Body of pancreas (tissue), 4 donors: ENCODE measurements at regions not wholly inside any gene's neighbourhood (a gene's known extent, or its start where the extent isn't known, plus 50 kb on each side); places are given as distances from the start of the nearest gene placed in this dataset.

Source experiments
- ATAC-seq: fragments of 150-250 bp; one replicate; pipeline ENCODE4 v1.9.1; 2016
- DNase-seq, 4 donors: peaks; one replicate each; pipeline ENCODE4 v3.0.0-alpha.2; 2019
- H3K27ac ChIP-seq, 4 donors: fragments of 200-600 bp; sonication (generic); 1 replicate in 3 of 4; 2 replicates in 1 of 4; pipeline versions ENCODE4 v1.5.1 to v1.6.1; 2016 to 2019; ENCODE audit warnings: mild to moderate bottlenecking in 1 of 4, mixed read lengths in 1 of 4, moderate library complexity in 1 of 4
- H3K27me3 ChIP-seq, 2 donors: fragments of 200-600 bp; sonication (generic); one replicate each; pipeline ENCODE4 v1.6.0; 2016; ENCODE audit warnings: mild to moderate bottlenecking in 1 of 2
- H3K36me3 ChIP-seq, 2 donors: fragments of 200-600 bp; sonication (generic); replicated peaks in 1 of 2; 2 replicates each; pipeline ENCODE4 v1.5.1; 2016; ENCODE audit warnings: low read depth in 2 of 2; ENCODE audit not compliant: insufficient read depth in 1 of 2
- H3K4me1 ChIP-seq: fragments of 200-600 bp; sonication (generic); one replicate; pipeline ENCODE4 v1.6.0; 2016
- H3K4me3 ChIP-seq, 2 donors: fragments of 200-600 bp; sonication (generic); 1 replicate in 1 of 2; 2 replicates in 1 of 2; pipeline ENCODE4 v1.5.1; 2016 to 2019
- H3K9me3 ChIP-seq, 3 donors: fragments of 200-600 bp; sonication (generic); 1 replicate in 2 of 3; 2 replicates in 1 of 3; pipeline ENCODE4 v1.5.1; 2016
- CTCF ChIP-seq, 7 experiments: fragments of 450-650 bp in 4 of 7; fragments of 200-600 bp in 3 of 7; sonication (generic) in 3 of 7; IDR thresholded peaks; one replicate each; pipeline ENCODE4 v1.5.1; 2016 to 2019; ENCODE audit warnings: antibody characterized with exemption in 7 of 7
- POLR2A ChIP-seq, 3 donors: fragments of 450-650 bp; IDR thresholded peaks; one replicate each; pipeline ENCODE4 v1.6.1; 2016; ENCODE audit warnings: antibody characterized with exemption in 3 of 3, mild to moderate bottlenecking in 2 of 3
- WGBS, 2 donors: methylation state at CpG; one replicate each; pipeline ENCODE4 v1.1.5; 2017; 5-methylcytosine and 5-hydroxymethylcytosine counted together
- intact Hi-C: fragments of 100-400 bp; cut with DNase I; formaldehyde crosslinking; loops from one replicate; pipeline ENCODE4 v1.15.1; 2023

- DNase-seq (no peak), ATAC-seq (no peak)
- no peak for TF ChIP-seq POLR2A (IDR thresholded peaks at IDR 0.05)
- TF ChIP-seq CTCF (IDR thresholded peaks at IDR 0.05) = no peak
- no peak overlapping the region for H3K27ac ChIP-seq
- H3K4me3 ChIP-seq = no peak overlapping the region
- H3K36me3 ChIP-seq = no peaks in the 10 kb centered on the region
- no peaks in the 10 kb centered on the region for H3K9me3 ChIP-seq
- H3K4me1 ChIP-seq = no peaks in the 10 kb centered on the region
- intact Hi-C loops = no loop called here
- no peaks in the 10 kb centered on the region for H3K27me3 ChIP-seq
- 69 to 70% methylated on average over 5 of the region's 5 CpGs for WGBS, 2 donors
Observed at GRCh38 chr2:7490672-7491071, 573.5 kb downstream of the RNF144A start.

GRCh38 chr2:7492719-7493118 lies 575.5 kb downstream of the RNF144A start:
- no peak overlapping the region for H3K27ac ChIP-seq
- H3K36me3 ChIP-seq = no peaks in the 10 kb centered on the region
- 21 to 36% methylated on average over 1 of the region's 1 CpG for WGBS, 2 donors
- H3K27me3 ChIP-seq = no peaks in the 10 kb centered on the region
- no peaks in the 10 kb centered on the region for H3K4me1 ChIP-seq
- no peak overlapping the region for H3K4me3 ChIP-seq
- no peak for DNase-seq
- intact Hi-C loops = no loop called here
- no peaks in the 10 kb centered on the region for H3K9me3 ChIP-seq
- TF ChIP-seq POLR2A (IDR thresholded peaks at IDR 0.05) = no peak
- TF ChIP-seq CTCF (IDR thresholded peaks at IDR 0.05) = no peak
- no peak for ATAC-seq

- H3K36me3 ChIP-seq = no peaks in the 10 kb centered on the region
- no peaks in the 10 kb centered on the region for H3K27me3 ChIP-seq
- no peak for DNase-seq
- TF ChIP-seq POLR2A (IDR thresholded peaks at IDR 0.05) (no peak), CTCF (IDR thresholded peaks at IDR 0.05) (no peak)
- no peak overlapping the region for H3K27ac ChIP-seq
- no peak for ATAC-seq
- intact Hi-C loops = no loop called here
- no peak overlapping the region for H3K4me3 ChIP-seq
- 81 to 90% methylated on average over 4 of the region's 4 CpGs for WGBS, 2 donors
- no peaks in the 10 kb centered on the region for H3K9me3 ChIP-seq
- H3K4me1 ChIP-seq = no peaks in the 10 kb centered on the region
Observed at GRCh38 chr2:7497178-7497577, 580.0 kb downstream of the RNF144A start.

GRCh38 chr2:7499018-7499417 lies 581.8 kb downstream of the RNF144A start:
- Histone ChIP-seq H3K27ac (no peak overlapping the region), H3K36me3 (no peaks in the 10 kb centered on the region), H3K27me3 (no peaks in the 10 kb centered on the region), H3K4me1 (no peaks in the 10 kb centered on the region), H3K9me3 (no peaks in the 10 kb centered on the region), H3K4me3 (no peak overlapping the region)
- WGBS, 2 donors = 65 to 81% methylated on average over 2 of the region's 2 CpGs
- DNase-seq (no peak), ATAC-seq (no peak)
- no peak for TF ChIP-seq CTCF (IDR thresholded peaks at IDR 0.05)
- TF ChIP-seq POLR2A (IDR thresholded peaks at IDR 0.05) = no peak
- intact Hi-C loops = no loop called here

- no peaks in the 10 kb centered on the region for H3K27me3 ChIP-seq
- intact Hi-C loops = no loop called here
- H3K27ac ChIP-seq = no peak overlapping the region
- H3K36me3 ChIP-seq = no peaks in the 10 kb centered on the region
- no peak for DNase-seq
- no peak for TF ChIP-seq POLR2A (IDR thresholded peaks at IDR 0.05)
- no peak for TF ChIP-seq CTCF (IDR thresholded peaks at IDR 0.05)
- no peak overlapping the region for H3K4me3 ChIP-seq
- H3K4me1 ChIP-seq = no peaks in the 10 kb centered on the region
- ATAC-seq = no peak
- no peaks in the 10 kb centered on the region for H3K9me3 ChIP-seq
Observed at GRCh38 chr2:7502336-7502735, 585.1 kb downstream of the RNF144A start.
